ENCODE measurements at regions not wholly inside any gene's neighbourhood (a gene's known extent, or its start where the extent isn't known, plus 50 kb on each side); places are given as distances from the start of the nearest gene placed in this dataset.

GRCh38 chr14:98252820-98253219 is 1019.2 kb downstream of the BCL11B start:
- no peak overlapping the region for H3K27ac ChIP-seq (ENCODE audit: extremely low read length, insufficient read depth, low read length)
- in situ Hi-C loops (cut with HindIII; ENCODE audit: extremely low pct_ligation_motif_present, low pct_unique_long_range_greater_than_20kb), result no loop called here
- H3K4me2 ChIP-seq (ENCODE audit: low read depth, low read length), result no peak overlapping the region
- BruUV-seq (replicated peaks), result no TSS peak
- POLR2A ChIA-PET, result no interaction called here
- no peaks in the 10 kb centered on the region for H3K36me3 ChIP-seq (replicated peaks in 1 of 2; ENCODE audit: control insufficient read depth in 1 of 2, insufficient read depth in 2 of 2, low read length in 2 of 2)
- ATAC-seq, result no peak
- H4K20me1 ChIP-seq (ENCODE audit: insufficient read depth, low read length), result no peaks in the 10 kb centered on the region
- CTCF ChIA-PET (ENCODE audit: low intra/inter-chr PET ratio, low total read pairs), result no interaction called here
- intact Hi-C loops (cut with micrococcal nuclease; ENCODE audit: unreplicated experiment), result no loop called here
- TF ChIP-seq ZNF597 (CRISPR knock-in tag; IDR thresholded peaks at IDR 0.05) (no peak), SPEN (CRISPR knock-in tag; IDR thresholded peaks at IDR 0.05; ENCODE audit: low read depth) (no peak), ATF7-NPFF (CRISPR knock-in tag; IDR thresholded peaks at IDR 0.05; ENCODE audit: low read depth) (no peak), CCAR2 (optimal IDR thresholded peaks at IDR 0.05; ENCODE audit: low read depth, low read length) (no peak), RCOR2 (CRISPR knock-in tag; IDR thresholded peaks at IDR 0.05) (no peak), ZNF709 (CRISPR knock-in tag; IDR thresholded peaks at IDR 0.05) (no peak), XBP1 (CRISPR knock-in tag; IDR thresholded peaks at IDR 0.05) (no peak), SRF (IDR thresholded peaks at IDR 0.05; ENCODE audit: low read depth, low read length) (no peak), TEAD3 (CRISPR knock-in tag; optimal IDR thresholded peaks at IDR 0.05; ENCODE audit: borderline replicate concordance) (no peak), ELK4 (CRISPR knock-in tag; IDR thresholded peaks at IDR 0.05; ENCODE audit: borderline replicate concordance) (no peak), HNRNPL (IDR thresholded peaks at IDR 0.05; ENCODE audit: low read depth, low read length) (no peak), REXO4 (CRISPR knock-in tag; IDR thresholded peaks at IDR 0.05; ENCODE audit: borderline replicate concordance) (no peak)
- H2AFZ ChIP-seq (ENCODE audit: low read length), result no peak overlapping the region
- H3K27me3 ChIP-seq (ENCODE audit: control insufficient read depth in 1 of 2, insufficient read depth in 2 of 2, low read length in 2 of 2), result no peaks in the 10 kb centered on the region
- no peaks in the 10 kb centered on the region for H3K79me2 ChIP-seq (ENCODE audit: insufficient read depth, low read length)
- no peak overlapping the region for H3K9ac ChIP-seq (ENCODE audit: insufficient read depth, low read depth, low read length)
- no peak for DNase-seq (ENCODE audit: low spot score)
- H3K4me3 ChIP-seq (replicated peaks in 1 of 3; ENCODE audit: insufficient read depth in 1 of 3, low read depth in 2 of 3, low read length in 3 of 3), result no peak overlapping the region
- WGBS (ENCODE audit: low lambda C conversion rate), result 0% methylated on average over 1 of the region's 1 CpG
- no peak for FAIRE-seq
- no peaks in the 10 kb centered on the region for H3K4me1 ChIP-seq (ENCODE audit: insufficient read depth, low read length)
- H3K9me3 ChIP-seq (ENCODE audit: low read length), result peaks cover 79% of the 10 kb centered on the region

Measured in HepG2 (cell line).